ENCODE measurements at regions not wholly inside any gene's neighbourhood (a gene's known extent, or its start where the extent isn't known, plus 50 kb on each side); places are given as distances from the start of the nearest gene placed in this dataset.

DNA sequence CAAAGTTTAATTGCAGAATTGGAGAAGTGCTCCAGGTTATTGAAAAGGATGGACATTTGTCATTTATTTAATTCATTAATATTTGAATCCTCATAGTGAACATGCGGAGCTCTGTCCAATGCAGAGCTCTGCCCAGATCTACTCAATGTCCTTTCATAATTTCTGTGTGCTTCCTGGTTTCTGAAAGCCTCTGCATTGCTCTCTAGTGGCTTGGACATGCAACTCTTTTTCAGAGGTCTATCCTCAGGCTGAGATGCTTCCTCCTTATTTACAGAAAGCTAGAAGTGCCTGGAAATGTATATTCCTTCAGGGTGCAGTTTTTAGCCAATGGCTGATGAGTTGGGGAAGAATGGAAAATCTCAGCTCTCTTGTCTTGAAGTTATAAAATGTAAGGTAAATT lies 786.1 kb upstream of the AADAT start:
- DNase-seq (ENCODE audit: low read depth) = no peak
- H3K4me3 ChIP-seq (ENCODE audit: low read length) = no peak overlapping the region
- TF ChIP-seq CTCF (conservative IDR thresholded peaks at IDR 0.05; ENCODE audit: low read depth, low read length) = no peak

DNA sequence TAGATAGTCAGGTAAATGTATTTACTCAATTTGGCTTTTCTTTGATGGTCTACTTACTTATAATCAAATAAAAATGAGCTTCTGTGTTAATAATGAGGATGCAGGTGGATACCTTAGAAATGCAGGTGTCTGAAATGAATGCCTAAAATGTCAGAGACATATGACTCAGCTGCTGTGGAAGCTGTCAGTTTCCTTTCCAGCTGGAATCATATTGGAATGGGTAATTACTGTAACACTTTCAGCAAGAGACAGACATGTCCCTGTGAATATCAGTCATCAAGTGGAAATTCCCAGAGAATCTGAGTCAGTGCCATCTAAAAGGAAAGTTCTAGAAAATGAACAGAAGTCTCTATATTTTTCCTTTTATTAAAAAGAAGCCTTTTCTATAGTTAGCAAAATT lies 783.0 kb upstream of the AADAT start:
- no peak overlapping the region for H3K4me3 ChIP-seq (ENCODE audit: low read length)
- no peak for TF ChIP-seq CTCF (conservative IDR thresholded peaks at IDR 0.05; ENCODE audit: low read depth, low read length)
- DNase-seq (ENCODE audit: low read depth) = no peak

DNA sequence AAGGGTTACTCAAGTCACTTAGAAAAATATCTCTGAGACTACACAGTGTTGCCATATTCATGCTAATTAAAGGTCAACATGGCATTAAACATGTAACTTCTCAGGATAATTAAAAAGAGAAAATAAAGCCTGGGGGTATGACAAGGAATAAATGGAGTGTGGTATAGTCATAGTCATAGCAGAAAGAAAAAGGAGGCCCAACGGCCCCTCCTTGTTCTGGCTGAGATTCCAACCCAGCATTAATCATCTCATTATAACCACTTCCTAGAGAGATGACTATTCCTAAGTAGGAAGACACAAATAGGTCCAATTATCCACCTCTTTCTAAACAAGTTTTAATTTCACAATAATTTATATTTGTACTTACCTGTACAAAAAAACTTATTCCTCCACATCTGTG lies 778.4 kb upstream of the AADAT start:
- no peak for DNase-seq (ENCODE audit: low read depth)
- TF ChIP-seq CTCF (conservative IDR thresholded peaks at IDR 0.05; ENCODE audit: low read depth, low read length) = no peak
- no peak overlapping the region for H3K4me3 ChIP-seq (ENCODE audit: low read length)

DNA sequence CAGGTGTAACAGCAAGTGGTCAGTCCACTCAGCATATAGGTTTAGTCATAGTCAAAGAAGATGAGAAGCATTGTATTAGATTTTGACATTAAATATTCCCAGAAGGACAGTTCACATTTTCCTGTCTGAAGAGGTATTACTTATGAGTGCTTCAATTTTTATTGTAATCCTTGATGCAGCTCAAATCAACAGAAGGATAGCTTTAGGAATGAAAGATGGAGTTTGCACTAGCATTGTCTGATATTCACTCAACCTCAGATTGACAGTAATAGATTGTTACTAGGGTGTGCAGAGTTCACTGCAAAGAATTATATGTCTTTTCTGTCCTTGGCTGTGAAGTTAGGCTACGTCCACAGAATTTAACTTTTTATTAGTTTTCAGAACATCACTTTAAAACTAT lies 764.3 kb upstream of the AADAT start:
- no peak for TF ChIP-seq CTCF (conservative IDR thresholded peaks at IDR 0.05; ENCODE audit: low read depth, low read length)
- no peak overlapping the region for H3K4me3 ChIP-seq (ENCODE audit: low read length)
- DNase-seq (ENCODE audit: low read depth) = no peak

DNA sequence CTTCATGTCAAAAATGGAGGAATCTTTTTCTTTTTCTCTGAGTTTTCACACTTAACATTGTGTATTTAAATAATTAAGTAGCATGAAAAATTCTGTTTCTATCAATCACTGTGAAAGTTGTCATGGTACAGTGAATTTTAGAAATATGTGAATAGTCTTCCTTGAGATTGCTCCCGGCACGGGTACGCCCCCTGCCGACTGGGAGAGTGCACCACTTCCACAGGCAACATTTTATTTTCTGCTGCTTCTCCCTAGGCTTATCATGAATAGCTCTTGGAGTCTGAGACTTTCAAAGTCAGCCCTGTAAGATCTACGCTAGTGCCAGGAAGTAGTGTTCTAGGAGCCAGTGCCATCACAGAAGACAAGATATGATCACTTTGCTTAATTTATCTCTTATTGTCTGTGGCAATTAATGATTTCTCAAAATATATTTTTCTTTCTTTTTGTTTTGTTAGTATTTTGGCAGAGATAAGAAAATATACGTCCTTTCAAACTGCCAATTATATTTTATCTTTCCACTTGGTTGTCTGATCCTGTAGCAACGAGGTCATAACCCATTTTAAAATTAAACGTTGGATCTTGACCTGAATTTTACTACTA lies 763.8 kb upstream of the AADAT start:
- no peak for DNase-seq (ENCODE audit: low read depth)
- no peak overlapping the region for H3K4me3 ChIP-seq (ENCODE audit: low read length)
- TF ChIP-seq CTCF (conservative IDR thresholded peaks at IDR 0.05; ENCODE audit: low read depth, low read length) = peak; percentile 94

- H3K4me3 ChIP-seq (ENCODE audit: low read length) = no peak overlapping the region
- DNase-seq (ENCODE audit: low read depth) = no peak
- TF ChIP-seq CTCF (conservative IDR thresholded peaks at IDR 0.05; ENCODE audit: low read depth, low read length) = no peak
Measured at GRCh38 chr4:170849969-170850368, 760.2 kb upstream of the AADAT start.

DNA sequence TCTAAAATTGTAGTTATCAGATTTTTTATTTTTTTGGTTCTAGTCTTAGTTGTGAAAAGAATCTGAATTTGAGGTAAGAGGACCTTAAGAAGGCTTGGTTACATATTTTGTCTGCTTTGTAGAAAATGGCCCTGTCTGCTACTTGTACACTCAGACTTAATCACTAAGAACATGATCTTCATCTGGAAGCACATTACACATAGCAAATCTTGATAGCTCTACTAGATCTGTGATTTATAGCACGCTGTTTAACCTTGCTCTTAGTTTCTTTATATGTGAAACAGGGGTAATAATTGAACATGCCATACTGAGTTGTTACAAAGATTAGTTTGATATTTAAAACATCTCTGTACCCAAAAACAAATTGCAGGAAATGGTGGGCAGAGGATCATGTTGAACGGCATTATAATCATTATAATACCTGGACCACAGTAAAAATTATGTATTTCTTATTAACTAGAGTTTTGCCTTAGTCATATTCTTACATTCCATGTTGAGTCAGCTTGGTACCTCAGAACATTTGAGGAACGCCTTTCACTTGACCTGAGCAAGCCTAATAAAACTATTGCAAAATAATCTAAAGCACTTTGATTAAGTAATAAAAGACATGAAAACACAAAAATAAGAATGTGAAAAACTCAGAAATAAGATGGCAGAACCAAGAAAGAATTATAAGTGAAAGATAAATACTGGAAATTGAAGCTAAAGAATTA lies 738.0 kb upstream of the AADAT start:
- peak; percentile 9 for DNase-seq (ENCODE audit: low read depth)
- no peak overlapping the region for H3K4me3 ChIP-seq (ENCODE audit: low read length)
- no peak for TF ChIP-seq CTCF (conservative IDR thresholded peaks at IDR 0.05; ENCODE audit: low read depth, low read length)

Data from retinal pigment epithelial cell (primary cell).